NCI-H1092 (cell line): ENCODE measurements at regions not wholly inside any gene's neighbourhood (a gene's known extent, or its start where the extent isn't known, plus 50 kb on each side); places are given as distances from the start of the nearest gene placed in this dataset.
"Not testable (repeated sequence)": the region's sequence is repeated elsewhere in the genome, so short reads cannot be mapped to it uniquely, and the experiment has no call there.

ENCODE experiments used
- DNase-seq: peaks from one replicate; lab custom pipeline; 2025; lab: John Stamatoyannopoulos, UW

GRCh38 chr12:124651516-124652273, 84.3 kb upstream of the NCOR2 start:
- no peak for DNase-seq

- DNase-seq: no peak
These were observed 83.5 kb upstream of the NCOR2 start for GRCh38 chr12:124650912-124651311.

- DNase-seq: no peak
These were observed 81.4 kb upstream of the NCOR2 start for GRCh38 chr12:124648710-124649384.

GRCh38 chr12:124647316-124647715, 79.9 kb upstream of the NCOR2 start:
- no peak for DNase-seq

- no peak for DNase-seq
These were observed 79.2 kb upstream of the NCOR2 start for GRCh38 chr12:124646385-124647230.

- no peak for DNase-seq
These were observed 78.3 kb upstream of the NCOR2 start for GRCh38 chr12:124645530-124646244.

- DNase-seq: not testable (repeated sequence)
These were observed 76.4 kb upstream of the NCOR2 start for GRCh38 chr12:124643768-124644167.

- no peak for DNase-seq
These were observed 74.7 kb upstream of the NCOR2 start for GRCh38 chr12:124642105-124642504.

- DNase-seq: no peak
These were observed 74.2 kb upstream of the NCOR2 start for GRCh38 chr12:124641591-124641990.

- no peak for DNase-seq
These were observed 72.6 kb upstream of the NCOR2 start for GRCh38 chr12:124640056-124640455.

GRCh38 chr12:124639122-124639806, 71.9 kb upstream of the NCOR2 start:
- no peak for DNase-seq

- DNase-seq: no peak
These were observed 70.2 kb upstream of the NCOR2 start for GRCh38 chr12:124637581-124637981.

GRCh38 chr12:124637163-124637562, 69.8 kb upstream of the NCOR2 start:
- DNase-seq: no peak

GRCh38 chr12:124636138-124636978, 68.9 kb upstream of the NCOR2 start:
- DNase-seq: no peak

- no peak for DNase-seq
These were observed 67.9 kb upstream of the NCOR2 start for GRCh38 chr12:124635316-124635715.

GRCh38 chr12:124633365-124634362, 66.3 kb upstream of the NCOR2 start:
- DNase-seq: no peak

GRCh38 chr12:124632519-124632984, 65.1 kb upstream of the NCOR2 start:
- DNase-seq: no peak

GRCh38 chr12:124631681-124632256, 64.4 kb upstream of the NCOR2 start:
- no peak for DNase-seq
